ENCODE measurements at regions not wholly inside any gene's neighbourhood (a gene's known extent, or its start where the extent isn't known, plus 50 kb on each side); places are given as distances from the start of the nearest gene placed in this dataset.

DNA sequence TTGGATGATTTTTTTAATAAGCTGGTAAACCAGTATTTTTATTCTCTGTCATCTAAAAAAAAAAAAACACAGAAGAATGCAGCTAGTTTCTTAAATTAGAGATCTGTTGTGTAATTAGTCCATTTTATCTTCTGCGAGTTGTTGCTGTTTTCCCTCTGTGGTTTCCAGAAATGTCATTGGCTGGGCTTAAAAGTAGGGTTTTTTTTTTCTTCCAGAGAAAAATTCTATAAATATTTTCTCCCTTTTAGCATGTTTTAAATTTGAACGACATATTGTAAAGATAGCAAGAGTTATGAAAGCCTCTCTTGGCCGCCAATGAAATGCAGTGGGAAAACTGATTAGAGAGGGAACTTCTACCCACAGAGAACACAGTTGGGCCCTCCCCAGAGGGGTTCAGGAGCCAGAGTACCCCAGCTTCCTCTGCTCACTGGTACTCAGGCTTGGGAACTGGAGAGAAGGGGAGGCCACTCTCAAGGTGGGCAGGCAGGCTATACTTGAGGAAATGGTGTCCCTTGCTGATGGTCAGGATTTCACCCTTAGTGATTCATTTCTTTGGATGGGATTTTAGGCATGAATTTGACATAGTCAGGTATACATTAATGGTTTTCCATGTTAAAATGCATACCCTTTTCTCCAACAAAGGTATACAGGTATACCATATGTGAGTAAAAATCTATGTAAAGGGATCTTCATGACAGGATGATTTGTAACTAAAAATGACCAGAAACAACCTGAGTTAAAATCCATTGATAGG, 166.1 kb downstream of the BCOR start:
- no peak overlapping the region for H3K27ac ChIP-seq (ENCODE audit: insufficient read depth, low read length, poor library complexity, severe bottlenecking)
- H3K27me3 ChIP-seq (replicated peaks; ENCODE audit: control insufficient read depth, insufficient read depth, low read length, poor library complexity, severe bottlenecking), result no peaks in the 10 kb centered on the region
- no peak overlapping the region for H3K4me3 ChIP-seq (ENCODE audit: insufficient read depth, low read depth, low read length, poor library complexity, severe bottlenecking)
- H3K36me3 ChIP-seq (ENCODE audit: control insufficient read depth, insufficient read depth, low read length), result no peaks in the 10 kb centered on the region
- H3K9me3 ChIP-seq (ENCODE audit: control insufficient read depth, low read length), result no peaks in the 10 kb centered on the region
- H3K4me1 ChIP-seq (ENCODE audit: control insufficient read depth, insufficient read depth, low read length, poor library complexity, severe bottlenecking), result no peaks in the 10 kb centered on the region
- no peak for DNase-seq

DNA sequence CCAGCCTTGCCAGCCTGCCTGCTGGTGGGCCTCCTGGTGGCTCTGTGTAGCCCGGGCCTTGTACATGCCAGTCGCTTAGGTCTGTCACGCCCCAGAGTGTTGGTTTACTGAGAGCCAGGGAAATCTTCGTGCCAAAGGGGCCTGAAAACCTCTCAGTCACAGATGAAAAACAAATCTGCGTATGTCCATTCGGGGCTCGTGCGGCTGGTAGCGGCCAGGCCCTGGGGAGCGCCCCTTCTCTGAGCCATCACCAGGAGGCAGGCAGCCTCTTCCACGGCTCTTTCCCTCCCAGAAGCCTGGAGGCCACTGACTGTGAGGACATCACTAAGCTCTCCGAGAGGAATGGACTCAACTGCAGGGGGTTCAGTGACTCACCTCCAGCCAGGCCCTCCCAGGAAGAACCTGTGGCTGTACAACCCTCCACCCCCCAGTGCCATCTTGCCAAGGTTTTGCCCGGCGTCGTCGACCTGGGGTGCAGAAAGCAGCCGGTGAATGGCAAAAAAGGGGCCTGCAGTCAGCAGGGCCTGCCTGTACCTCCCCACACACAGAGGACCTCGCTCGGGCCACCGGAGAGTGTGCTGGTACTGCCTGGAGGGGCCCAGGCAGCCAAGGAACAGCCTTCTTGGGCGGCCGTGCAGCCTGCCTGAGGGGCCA, 162.2 kb downstream of the BCOR start:
- Histone ChIP-seq H3K27me3 (replicated peaks; ENCODE audit: control insufficient read depth, insufficient read depth, low read length, poor library complexity, severe bottlenecking) (no peaks in the 10 kb centered on the region), H3K4me1 (ENCODE audit: control insufficient read depth, insufficient read depth, low read length, poor library complexity, severe bottlenecking) (no peaks in the 10 kb centered on the region), H3K36me3 (ENCODE audit: control insufficient read depth, insufficient read depth, low read length) (no peaks in the 10 kb centered on the region), H3K9me3 (ENCODE audit: control insufficient read depth, low read length) (no peaks in the 10 kb centered on the region), H3K4me3 (ENCODE audit: insufficient read depth, low read depth, low read length, poor library complexity, severe bottlenecking) (no peak overlapping the region), H3K27ac (ENCODE audit: insufficient read depth, low read length, poor library complexity, severe bottlenecking) (no peak overlapping the region)
- no peak for DNase-seq

DNA sequence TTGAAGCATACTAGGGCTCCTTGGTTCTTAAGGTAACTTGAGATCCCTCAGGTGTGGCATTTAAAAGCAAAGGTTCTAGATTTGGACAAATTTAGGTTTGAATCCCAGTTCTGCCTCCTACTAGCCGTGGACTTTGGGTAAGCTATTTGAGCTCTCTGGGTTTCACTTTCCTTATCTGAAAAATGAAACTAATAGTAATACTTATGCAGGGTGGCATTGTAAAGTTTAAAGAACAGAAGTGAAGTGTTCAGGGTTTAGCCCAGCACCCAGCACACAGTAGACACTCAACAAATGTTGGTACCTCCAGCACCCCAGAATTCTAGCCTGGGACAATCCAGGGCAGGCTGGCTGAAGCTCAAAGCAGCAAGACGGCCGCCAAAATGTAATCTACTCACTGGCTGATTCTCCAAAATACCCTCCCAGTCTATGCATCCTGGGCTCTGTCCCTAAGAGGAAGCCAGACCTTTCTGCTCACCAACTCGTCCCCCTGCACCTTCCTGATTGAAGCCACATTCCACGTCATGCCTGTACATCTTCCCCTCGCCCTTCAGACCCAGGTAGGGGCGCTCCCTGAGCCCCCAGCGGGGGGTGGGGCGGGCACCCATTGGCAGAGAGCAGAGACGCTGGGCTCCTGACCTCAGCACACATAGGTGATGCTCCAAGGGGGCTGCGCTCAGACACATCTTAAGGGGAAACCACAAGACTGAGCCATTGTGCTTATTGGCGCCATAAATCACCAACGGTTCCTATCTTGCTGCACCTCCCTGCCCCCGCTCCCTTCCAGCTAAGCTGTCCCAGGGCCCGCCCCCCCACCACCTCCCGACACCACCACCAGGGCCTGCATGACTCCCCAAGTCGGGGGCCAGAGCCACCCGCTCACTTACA, 160.6 kb downstream of the BCOR start:
- no peak for DNase-seq
- no peaks in the 10 kb centered on the region for H3K9me3 ChIP-seq (ENCODE audit: control insufficient read depth, low read length)
- H3K4me1 ChIP-seq (ENCODE audit: control insufficient read depth, insufficient read depth, low read length, poor library complexity, severe bottlenecking), result no peaks in the 10 kb centered on the region
- peak overlapping the region; percentile 21 for H3K27ac ChIP-seq (ENCODE audit: insufficient read depth, low read length, poor library complexity, severe bottlenecking)
- H3K27me3 ChIP-seq (replicated peaks; ENCODE audit: control insufficient read depth, insufficient read depth, low read length, poor library complexity, severe bottlenecking), result no peaks in the 10 kb centered on the region
- no peaks in the 10 kb centered on the region for H3K36me3 ChIP-seq (ENCODE audit: control insufficient read depth, insufficient read depth, low read length)
- H3K4me3 ChIP-seq (ENCODE audit: insufficient read depth, low read depth, low read length, poor library complexity, severe bottlenecking), result peak overlapping the region; percentile 15

DNA sequence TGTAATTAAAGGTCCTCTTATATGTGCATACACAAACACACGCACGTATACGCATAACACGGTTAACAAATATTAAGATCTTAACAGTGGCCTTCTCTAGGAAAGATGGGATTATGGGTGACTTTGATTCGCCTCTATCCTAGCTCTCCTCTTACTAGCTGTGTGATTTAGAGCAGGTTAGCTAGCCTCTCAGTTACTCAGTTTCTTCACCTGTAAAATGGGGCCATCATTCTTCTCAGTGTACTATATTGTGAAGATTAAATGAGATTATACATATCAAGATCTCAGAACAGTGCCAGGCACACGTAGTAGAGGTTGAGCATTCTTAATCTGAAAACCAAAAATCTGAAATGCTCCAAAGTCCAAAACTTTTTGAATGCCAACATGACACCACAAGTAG, 159.3 kb downstream of the BCOR start:
- no peaks in the 10 kb centered on the region for H3K4me1 ChIP-seq (ENCODE audit: control insufficient read depth, insufficient read depth, low read length, poor library complexity, severe bottlenecking)
- no peak for DNase-seq
- H3K27ac ChIP-seq (ENCODE audit: insufficient read depth, low read length, poor library complexity, severe bottlenecking), result no peak overlapping the region
- no peaks in the 10 kb centered on the region for H3K27me3 ChIP-seq (replicated peaks; ENCODE audit: control insufficient read depth, insufficient read depth, low read length, poor library complexity, severe bottlenecking)
- H3K36me3 ChIP-seq (ENCODE audit: control insufficient read depth, insufficient read depth, low read length), result no peaks in the 10 kb centered on the region
- no peaks in the 10 kb centered on the region for H3K9me3 ChIP-seq (ENCODE audit: control insufficient read depth, low read length)
- no peak overlapping the region for H3K4me3 ChIP-seq (ENCODE audit: insufficient read depth, low read depth, low read length, poor library complexity, severe bottlenecking)

DNA sequence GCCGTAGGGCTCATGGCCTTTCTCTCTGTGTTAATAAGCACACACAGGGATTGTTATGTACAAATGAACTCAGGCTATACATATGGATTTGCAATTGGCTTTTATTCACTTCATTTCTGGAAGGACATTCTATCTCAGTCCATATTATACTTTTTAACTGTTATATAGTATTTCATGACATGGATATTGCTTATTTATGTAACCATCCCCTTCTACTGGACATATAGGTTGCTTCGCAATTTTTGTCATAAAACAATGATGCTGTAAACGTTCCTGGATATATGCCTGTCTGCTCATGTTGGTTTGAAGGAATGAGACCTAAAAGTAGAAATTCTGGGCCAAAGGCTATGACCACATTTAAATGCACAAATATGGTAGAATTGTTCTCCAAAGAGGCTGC, 158.1 kb downstream of the BCOR start:
- H3K4me1 ChIP-seq (ENCODE audit: control insufficient read depth, insufficient read depth, low read length, poor library complexity, severe bottlenecking), result no peaks in the 10 kb centered on the region
- H3K27me3 ChIP-seq (replicated peaks; ENCODE audit: control insufficient read depth, insufficient read depth, low read length, poor library complexity, severe bottlenecking), result no peaks in the 10 kb centered on the region
- no peaks in the 10 kb centered on the region for H3K9me3 ChIP-seq (ENCODE audit: control insufficient read depth, low read length)
- DNase-seq, result no peak
- H3K36me3 ChIP-seq (ENCODE audit: control insufficient read depth, insufficient read depth, low read length), result no peaks in the 10 kb centered on the region
- H3K4me3 ChIP-seq (ENCODE audit: insufficient read depth, low read depth, low read length, poor library complexity, severe bottlenecking), result no peak overlapping the region
- no peak overlapping the region for H3K27ac ChIP-seq (ENCODE audit: insufficient read depth, low read length, poor library complexity, severe bottlenecking)

DNA sequence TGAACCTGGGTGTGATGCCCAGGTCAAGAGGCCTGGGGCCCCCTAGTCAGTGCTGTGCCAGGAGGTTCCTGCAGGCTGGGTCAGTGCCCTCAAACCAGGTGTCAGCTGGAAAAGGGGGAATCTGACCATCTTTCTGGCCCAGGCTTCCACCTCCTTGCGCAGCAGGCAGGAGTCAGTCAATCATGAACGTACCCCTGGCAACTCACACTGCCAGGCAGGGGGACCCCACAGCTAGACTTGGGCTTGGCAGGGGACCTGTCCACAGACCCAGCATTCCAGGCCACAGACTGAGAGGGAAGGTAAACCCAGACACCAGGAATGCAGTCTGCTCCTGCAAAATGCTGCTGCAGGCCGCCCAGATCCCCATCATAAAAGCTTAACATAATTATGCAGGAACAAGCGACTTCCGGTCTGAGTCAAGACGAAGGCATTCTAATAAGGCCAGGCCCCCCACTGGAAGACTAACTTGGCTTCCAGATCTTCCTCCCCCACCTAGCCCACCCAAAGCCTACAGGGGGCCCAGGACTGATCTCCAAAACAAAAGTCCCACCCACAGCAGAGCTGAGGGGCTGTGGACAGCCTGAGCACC, 156.3 kb downstream of the BCOR start:
- no peak overlapping the region for H3K27ac ChIP-seq (ENCODE audit: insufficient read depth, low read length, poor library complexity, severe bottlenecking)
- no peaks in the 10 kb centered on the region for H3K9me3 ChIP-seq (ENCODE audit: control insufficient read depth, low read length)
- H3K4me3 ChIP-seq (ENCODE audit: insufficient read depth, low read depth, low read length, poor library complexity, severe bottlenecking), result no peak overlapping the region
- H3K36me3 ChIP-seq (ENCODE audit: control insufficient read depth, insufficient read depth, low read length), result no peaks in the 10 kb centered on the region
- H3K27me3 ChIP-seq (replicated peaks; ENCODE audit: control insufficient read depth, insufficient read depth, low read length, poor library complexity, severe bottlenecking), result no peaks in the 10 kb centered on the region
- no peak for DNase-seq
- no peaks in the 10 kb centered on the region for H3K4me1 ChIP-seq (ENCODE audit: control insufficient read depth, insufficient read depth, low read length, poor library complexity, severe bottlenecking)

DNA sequence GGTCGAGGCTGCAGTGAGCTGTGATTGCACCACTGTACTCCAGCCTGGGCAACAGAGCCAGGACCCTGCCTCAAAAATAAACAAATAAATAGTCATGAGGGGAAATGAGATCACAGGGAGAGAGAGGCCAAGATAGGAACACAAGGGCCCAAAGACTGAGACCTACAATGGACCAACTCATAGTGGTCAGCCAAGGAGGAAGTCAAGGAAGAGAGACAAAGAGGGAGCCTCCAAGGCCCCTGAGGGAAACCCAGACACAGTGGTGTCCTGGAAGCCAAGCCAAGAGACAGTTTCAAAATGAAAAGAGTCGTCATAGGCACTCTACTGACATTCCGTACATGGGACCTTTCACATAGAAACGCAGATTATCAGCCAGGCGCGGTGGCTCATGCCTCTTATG, 153.3 kb downstream of the BCOR start:
- Histone ChIP-seq H3K27me3 (replicated peaks; ENCODE audit: control insufficient read depth, insufficient read depth, low read length, poor library complexity, severe bottlenecking) (no peaks in the 10 kb centered on the region), H3K4me1 (ENCODE audit: control insufficient read depth, insufficient read depth, low read length, poor library complexity, severe bottlenecking) (no peaks in the 10 kb centered on the region), H3K27ac (ENCODE audit: insufficient read depth, low read length, poor library complexity, severe bottlenecking) (no peak overlapping the region), H3K9me3 (ENCODE audit: control insufficient read depth, low read length) (no peaks in the 10 kb centered on the region), H3K4me3 (ENCODE audit: insufficient read depth, low read depth, low read length, poor library complexity, severe bottlenecking) (no peak overlapping the region), H3K36me3 (ENCODE audit: control insufficient read depth, insufficient read depth, low read length) (no peaks in the 10 kb centered on the region)
- no peak for DNase-seq

DNA sequence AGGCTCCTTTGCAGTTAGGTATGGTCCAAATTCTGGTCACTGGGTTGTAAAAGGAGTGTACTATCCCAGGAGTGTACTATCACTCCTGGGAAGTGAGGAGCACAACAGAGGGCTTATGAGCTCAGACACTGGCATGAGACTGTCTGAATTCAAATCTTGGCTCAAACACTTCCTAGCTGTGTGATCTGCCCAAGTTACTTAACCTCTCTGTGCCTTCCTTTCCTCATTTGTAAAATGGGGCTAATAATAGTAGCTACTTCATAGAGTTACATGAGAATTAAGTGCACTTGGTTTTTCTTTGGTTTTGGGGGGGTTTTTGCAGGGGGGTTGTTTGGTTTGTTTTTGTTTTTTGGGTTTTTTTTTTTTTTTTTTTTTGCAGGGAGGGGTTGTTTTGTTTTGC, 152.0 kb downstream of the BCOR start:
- no peak overlapping the region for H3K27ac ChIP-seq (ENCODE audit: insufficient read depth, low read length, poor library complexity, severe bottlenecking)
- DNase-seq, result no peak
- no peaks in the 10 kb centered on the region for H3K36me3 ChIP-seq (ENCODE audit: control insufficient read depth, insufficient read depth, low read length)

DNA sequence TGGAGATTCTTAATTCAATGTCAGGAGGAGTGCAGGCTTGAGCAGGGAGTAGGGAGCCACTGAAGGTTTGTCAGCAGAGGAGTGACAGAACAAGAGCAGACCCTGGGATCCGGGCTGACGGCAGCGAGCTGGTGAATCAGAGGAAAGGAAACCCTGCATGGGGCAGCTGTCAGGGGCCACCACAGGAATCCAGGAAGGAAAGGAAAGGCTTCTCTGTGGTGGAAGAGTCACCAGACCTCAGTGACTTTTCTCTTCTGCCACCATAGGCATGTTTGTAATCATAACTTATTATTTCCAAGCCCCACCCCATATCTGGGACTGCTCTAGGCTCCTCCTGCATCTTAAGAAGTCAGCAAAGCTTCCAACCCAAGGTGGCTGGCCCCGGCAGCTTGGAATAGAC, 150.9 kb downstream of the BCOR start:
- no peaks in the 10 kb centered on the region for H3K36me3 ChIP-seq (ENCODE audit: control insufficient read depth, insufficient read depth, low read length)
- no peak for DNase-seq

More for the DNA sequence above, 152.0 kb downstream of the BCOR start:
- Histone ChIP-seq H3K9me3 (ENCODE audit: control insufficient read depth, low read length) (no peaks in the 10 kb centered on the region), H3K4me3 (ENCODE audit: insufficient read depth, low read depth, low read length, poor library complexity, severe bottlenecking) (no peak overlapping the region), H3K27me3 (replicated peaks; ENCODE audit: control insufficient read depth, insufficient read depth, low read length, poor library complexity, severe bottlenecking) (no peaks in the 10 kb centered on the region), H3K4me1 (ENCODE audit: control insufficient read depth, insufficient read depth, low read length, poor library complexity, severe bottlenecking) (no peaks in the 10 kb centered on the region)

More for the DNA sequence above, 150.9 kb downstream of the BCOR start:
- Histone ChIP-seq H3K9me3 (ENCODE audit: control insufficient read depth, low read length) (no peaks in the 10 kb centered on the region), H3K27ac (ENCODE audit: insufficient read depth, low read length, poor library complexity, severe bottlenecking) (no peak overlapping the region), H3K27me3 (replicated peaks; ENCODE audit: control insufficient read depth, insufficient read depth, low read length, poor library complexity, severe bottlenecking) (no peaks in the 10 kb centered on the region), H3K4me1 (ENCODE audit: control insufficient read depth, insufficient read depth, low read length, poor library complexity, severe bottlenecking) (no peaks in the 10 kb centered on the region), H3K4me3 (ENCODE audit: insufficient read depth, low read depth, low read length, poor library complexity, severe bottlenecking) (no peak overlapping the region)
